ENCODE measurements at regions not wholly inside any gene's neighbourhood (a gene's known extent, or its start where the extent isn't known, plus 50 kb on each side); places are given as distances from the start of the nearest gene placed in this dataset.
"Not testable (repeated sequence)": the region's sequence is repeated elsewhere in the genome, so short reads cannot be mapped to it uniquely, and the experiment has no call there.

DNA sequence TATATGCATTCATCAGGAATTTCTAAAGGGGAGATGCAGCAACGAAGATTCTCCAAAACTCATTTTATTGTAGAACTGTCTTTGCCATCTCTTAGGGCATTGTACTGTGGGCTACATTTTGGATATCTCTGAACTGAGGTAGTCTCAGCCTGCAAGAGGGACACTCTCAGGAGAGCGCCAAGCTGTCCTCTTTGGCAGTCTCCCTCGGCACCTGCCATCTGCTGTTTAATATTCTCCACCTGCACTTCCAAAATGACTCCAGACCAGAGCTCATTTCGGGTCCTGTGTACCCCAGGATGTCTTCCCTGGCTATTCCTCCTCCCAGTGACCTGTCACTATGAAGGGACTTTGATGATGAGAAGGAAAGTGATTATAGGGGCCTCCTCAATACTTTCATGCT lies 356.3 kb upstream of the C1orf174 start:
- no peak for DNase-seq
- H3K27ac ChIP-seq = no peak overlapping the region
- H3K27me3 ChIP-seq (ENCODE audit: insufficient read depth, low read depth, severe bottlenecking) = no peaks in the 10 kb centered on the region
- H3K9me3 ChIP-seq (ENCODE audit: severe bottlenecking) = peaks cover 21% of the 10 kb centered on the region
- H3K36me3 ChIP-seq = no peaks in the 10 kb centered on the region
- TF ChIP-seq, protein P1, sequence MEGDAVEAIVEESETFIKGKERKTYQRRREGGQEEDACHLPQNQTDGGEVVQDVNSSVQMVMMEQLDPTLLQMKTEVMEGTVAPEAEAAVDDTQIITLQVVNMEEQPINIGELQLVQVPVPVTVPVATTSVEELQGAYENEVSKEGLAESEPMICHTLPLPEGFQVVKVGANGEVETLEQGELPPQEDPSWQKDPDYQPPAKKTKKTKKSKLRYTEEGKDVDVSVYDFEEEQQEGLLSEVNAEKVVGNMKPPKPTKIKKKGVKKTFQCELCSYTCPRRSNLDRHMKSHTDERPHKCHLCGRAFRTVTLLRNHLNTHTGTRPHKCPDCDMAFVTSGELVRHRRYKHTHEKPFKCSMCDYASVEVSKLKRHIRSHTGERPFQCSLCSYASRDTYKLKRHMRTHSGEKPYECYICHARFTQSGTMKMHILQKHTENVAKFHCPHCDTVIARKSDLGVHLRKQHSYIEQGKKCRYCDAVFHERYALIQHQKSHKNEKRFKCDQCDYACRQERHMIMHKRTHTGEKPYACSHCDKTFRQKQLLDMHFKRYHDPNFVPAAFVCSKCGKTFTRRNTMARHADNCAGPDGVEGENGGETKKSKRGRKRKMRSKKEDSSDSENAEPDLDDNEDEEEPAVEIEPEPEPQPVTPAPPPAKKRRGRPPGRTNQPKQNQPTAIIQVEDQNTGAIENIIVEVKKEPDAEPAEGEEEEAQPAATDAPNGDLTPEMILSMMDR (IDR thresholded peaks at IDR 0.05; ENCODE audit: low read depth, low read length) = no peak
- H3K4me3 ChIP-seq (ENCODE audit: low read depth, low read length) = no peak overlapping the region

DNA sequence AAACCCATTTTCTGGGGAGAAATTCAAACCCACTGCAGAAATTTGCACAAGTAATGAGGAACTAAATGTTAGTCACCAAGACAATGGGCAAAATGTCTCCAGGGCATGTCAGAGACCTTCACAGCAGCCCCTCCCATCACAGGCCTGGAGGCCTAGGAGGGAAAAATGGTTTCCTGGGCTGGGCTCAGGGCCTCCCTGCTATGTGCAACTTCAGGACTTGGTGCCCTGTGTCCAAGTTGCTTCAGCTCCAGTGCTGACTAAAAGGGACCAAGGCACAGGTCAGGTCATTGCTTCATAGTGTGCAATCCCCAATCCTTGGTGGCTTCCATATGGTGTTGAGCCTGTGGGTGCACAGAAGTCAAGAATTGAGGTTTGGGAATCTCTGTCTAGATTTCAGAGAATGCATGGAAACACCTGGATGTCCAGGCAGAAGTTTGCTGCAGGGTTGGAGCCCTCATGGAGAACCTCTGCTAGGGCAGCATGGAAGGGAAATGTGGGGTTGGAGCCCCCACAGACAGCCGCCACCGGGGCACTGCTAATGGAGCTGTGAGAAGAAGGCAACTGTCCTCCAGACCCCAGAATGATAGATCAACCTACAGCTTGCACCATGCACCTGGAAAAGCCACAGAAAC lies 358.2 kb upstream of the C1orf174 start:
- H3K27ac ChIP-seq; H3K4me3 ChIP-seq (ENCODE audit: low read depth, low read length); DNase-seq; H3K36me3 ChIP-seq; H3K27me3 ChIP-seq (ENCODE audit: insufficient read depth, low read depth, severe bottlenecking): not testable (repeated sequence)
- peaks cover 21% of the 10 kb centered on the region for H3K9me3 ChIP-seq (ENCODE audit: severe bottlenecking)

DNA sequence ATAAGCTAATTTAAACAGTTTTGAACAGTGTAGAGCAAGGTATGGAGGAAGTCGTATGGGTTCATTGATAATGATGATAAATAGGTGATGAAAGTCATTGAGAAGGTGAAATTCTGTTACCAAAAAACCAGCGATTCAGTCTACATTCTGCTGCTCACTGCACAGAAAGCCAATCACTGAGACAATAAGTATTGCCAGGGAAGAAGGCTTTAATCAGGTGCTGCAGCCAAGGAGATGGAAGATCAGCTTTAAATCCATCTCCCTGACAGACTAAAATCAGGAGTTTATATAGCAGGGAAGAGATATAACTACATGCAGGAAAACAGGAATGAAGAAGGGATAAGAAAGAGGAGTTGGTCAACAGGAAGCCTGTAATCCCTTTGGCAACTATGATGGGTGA lies 361.3 kb upstream of the C1orf174 start:
- TF ChIP-seq, protein P1 (IDR thresholded peaks at IDR 0.05; ENCODE audit: low read depth, low read length) = no peak
- Histone ChIP-seq H3K4me3 (ENCODE audit: low read depth, low read length) (no peak overlapping the region), H3K36me3 (no peaks in the 10 kb centered on the region), H3K27ac (no peak overlapping the region), H3K27me3 (ENCODE audit: insufficient read depth, low read depth, severe bottlenecking) (no peaks in the 10 kb centered on the region), H3K9me3 (ENCODE audit: severe bottlenecking) (peaks cover 21% of the 10 kb centered on the region)
- no peak for DNase-seq

DNA sequence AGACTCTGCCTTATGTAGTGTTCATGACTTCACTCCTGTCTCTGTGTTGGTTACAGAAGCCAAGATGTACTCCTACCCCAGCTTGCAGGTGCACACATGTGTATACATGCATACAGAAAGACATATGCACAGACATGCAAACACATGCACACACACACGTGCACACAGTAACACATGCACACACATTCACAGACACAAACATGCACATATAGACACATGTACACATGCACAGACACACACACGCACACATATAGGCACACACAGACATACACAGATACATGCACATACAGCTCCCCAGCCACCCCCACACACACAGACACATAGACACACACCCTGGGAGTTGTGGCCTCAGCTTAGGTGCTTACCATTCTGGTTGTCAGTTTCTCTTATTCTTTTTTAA lies 362.6 kb upstream of the C1orf174 start:
- H3K4me3 ChIP-seq (ENCODE audit: low read depth, low read length) = no peak overlapping the region
- H3K9me3 ChIP-seq (ENCODE audit: severe bottlenecking) = peaks cover 14% of the 10 kb centered on the region
- no peak for DNase-seq
- H3K27me3 ChIP-seq (ENCODE audit: insufficient read depth, low read depth, severe bottlenecking) = no peaks in the 10 kb centered on the region
- TF ChIP-seq, protein P1 (IDR thresholded peaks at IDR 0.05; ENCODE audit: low read depth, low read length) = no peak
- H3K36me3 ChIP-seq = no peaks in the 10 kb centered on the region
- H3K27ac ChIP-seq = no peak overlapping the region

DNA sequence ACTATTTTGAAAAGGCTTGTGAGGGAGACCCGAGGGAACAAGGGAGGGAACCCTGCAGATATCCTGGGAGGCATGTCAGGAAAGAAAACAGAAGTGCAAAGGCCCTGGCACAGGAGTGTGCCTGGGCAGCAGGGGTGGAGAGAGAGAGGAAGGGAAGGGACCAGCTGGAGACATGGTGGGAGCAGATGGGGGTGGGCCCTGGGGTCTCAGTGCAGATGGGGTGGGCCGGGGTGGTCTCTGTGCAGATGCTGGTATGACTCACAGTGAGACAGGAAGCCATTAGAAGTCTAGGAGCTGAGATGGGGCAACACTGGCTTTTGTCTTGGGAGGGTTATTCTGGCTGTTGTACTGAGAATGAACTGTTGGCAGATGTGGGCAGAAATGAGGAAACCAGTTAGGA lies 363.6 kb upstream of the C1orf174 start:
- DNase-seq = no peak
- H3K4me3 ChIP-seq (ENCODE audit: low read depth, low read length) = no peak overlapping the region

DNA sequence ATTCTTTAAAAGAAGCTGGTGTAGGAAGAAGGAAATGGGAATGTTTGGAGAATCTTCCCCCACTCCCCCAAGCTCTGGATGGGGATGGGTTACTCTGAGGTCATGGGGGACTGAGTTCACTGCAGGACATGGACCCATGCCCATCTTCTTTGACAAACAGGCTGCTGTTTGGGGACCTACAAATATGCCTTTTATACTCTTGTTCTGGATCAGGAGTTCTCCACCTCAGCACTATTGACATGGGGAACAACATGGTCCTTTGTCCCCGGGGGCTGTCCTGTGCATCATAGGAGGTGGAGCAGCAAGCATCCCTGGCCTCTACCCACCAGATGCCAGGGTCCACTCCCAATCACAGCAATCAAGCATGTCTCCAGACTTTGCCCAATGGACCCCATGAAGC lies 365.8 kb upstream of the C1orf174 start:
- TF ChIP-seq, protein P1 (IDR thresholded peaks at IDR 0.05; ENCODE audit: low read depth, low read length) = no peak
- H3K27me3 ChIP-seq (ENCODE audit: insufficient read depth, low read depth, severe bottlenecking) = no peaks in the 10 kb centered on the region
- DNase-seq = no peak
- no peaks in the 10 kb centered on the region for H3K36me3 ChIP-seq
- no peaks in the 10 kb centered on the region for H3K9me3 ChIP-seq (ENCODE audit: severe bottlenecking)
- H3K27ac ChIP-seq = no peak overlapping the region
- no peak overlapping the region for H3K4me3 ChIP-seq (ENCODE audit: low read depth, low read length)

More for the DNA sequence above, 363.6 kb upstream of the C1orf174 start:
- Histone ChIP-seq H3K9me3 (ENCODE audit: severe bottlenecking) (peaks cover 4% of the 10 kb centered on the region), H3K36me3 (no peaks in the 10 kb centered on the region), H3K27ac (no peak overlapping the region), H3K27me3 (ENCODE audit: insufficient read depth, low read depth, severe bottlenecking) (no peaks in the 10 kb centered on the region)
- TF ChIP-seq, protein P1 (IDR thresholded peaks at IDR 0.05; ENCODE audit: low read depth, low read length) = no peak
